Tibial nerve (tissue), 4 donors: ENCODE measurements at regions not wholly inside any gene's neighbourhood (a gene's known extent, or its start where the extent isn't known, plus 50 kb on each side); places are given as distances from the start of the nearest gene placed in this dataset.

Experiments
- DNase-seq, 2 donors: peaks; one replicate each; pipeline ENCODE4 v3.0.0-alpha.2; 2019; ENCODE audit warnings: low spot score in 2 of 2
- H3K27ac ChIP-seq, 4 donors: fragments of 200-600 bp; sonication (generic) in 3 of 4; one replicate each; pipeline ENCODE4 v1.5.1; 2017 to 2019; ENCODE audit warnings: mild to moderate bottlenecking in 1 of 4
- H3K27me3 ChIP-seq, 2 donors: fragments of 200-600 bp; sonication (generic) in 1 of 2; one replicate each; pipeline versions ENCODE4 v1.5.1 to v1.6.0; 2017 to 2019
- H3K36me3 ChIP-seq, 3 donors: fragments of 200-600 bp; sonication (generic); one replicate each; pipeline ENCODE4 v1.5.1; 2018 to 2019
- H3K4me1 ChIP-seq, 4 donors: fragments of 200-600 bp; sonication (generic) in 3 of 4; one replicate each; pipeline ENCODE4 v1.5.1; 2017 to 2019
- H3K4me3 ChIP-seq, 4 donors: fragments of 200-600 bp; sonication (generic) in 3 of 4; one replicate each; pipeline ENCODE4 v1.5.1; 2017 to 2019; ENCODE audit warnings: mild to moderate bottlenecking in 1 of 4, moderate library complexity in 1 of 4
- H3K9me3 ChIP-seq, 4 donors: fragments of 200-600 bp; sonication (generic) in 3 of 4; one replicate each; pipeline ENCODE4 v1.5.1; 2017 to 2019
- CTCF ChIP-seq, 5 experiments: fragments of 200-600 bp in 3 of 5; fragments of 450-650 bp in 2 of 5; sonication (generic) in 3 of 5; IDR thresholded peaks; one replicate each; pipeline ENCODE4 v1.5.1; 2016 to 2019; ENCODE audit warnings: antibody characterized with exemption in 5 of 5, mild to moderate bottlenecking in 3 of 5, moderate library complexity in 2 of 5
- EP300 ChIP-seq, 2 donors: sonication (generic); formaldehyde crosslinking; IDR thresholded peaks; one replicate each; pipeline ENCODE4 v1.6.1; 2017; ENCODE audit warnings: antibody characterized with exemption in 2 of 2, mild to moderate bottlenecking in 1 of 2
- POLR2A ChIP-seq, 2 donors: fragments of 450-650 bp; IDR thresholded peaks; one replicate each; pipeline ENCODE4 v1.6.1; 2017; ENCODE audit warnings: antibody characterized with exemption in 2 of 2, mild to moderate bottlenecking in 2 of 2, moderate library complexity in 2 of 2
- WGBS, 2 donors: methylation state at CpG; one replicate each; pipeline ENCODE4 v1.1.5; 2018; 5-methylcytosine and 5-hydroxymethylcytosine counted together

DNA sequence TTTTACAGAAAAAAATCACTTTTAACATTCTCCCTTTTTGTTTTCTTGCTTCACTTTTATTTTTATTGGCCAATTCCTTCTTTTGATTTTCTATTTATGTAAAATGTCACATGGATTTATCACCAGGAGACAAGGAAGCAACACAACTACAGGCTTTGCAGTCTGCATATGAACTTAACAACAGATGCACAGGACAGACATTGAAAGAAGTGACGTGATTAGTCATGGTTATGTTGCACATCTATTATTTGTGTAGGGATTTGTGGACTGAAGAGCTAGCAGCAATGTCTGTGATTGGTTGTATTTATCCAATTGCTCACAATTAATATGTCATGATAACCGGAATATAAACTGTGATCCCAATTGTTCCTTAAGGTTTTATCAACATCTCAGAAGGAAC lies 147.8 kb upstream of the KLF3 start:
- no peak for DNase-seq
- Histone ChIP-seq H3K4me1 (no peaks in the 10 kb centered on the region), H3K4me3 (no peak overlapping the region), H3K27ac (no peak overlapping the region), H3K27me3 (no peaks in the 10 kb centered on the region), H3K9me3 (no peaks in the 10 kb centered on the region), H3K36me3 (no peaks in the 10 kb centered on the region)
- 36 to 46% methylated on average over 2 of the region's 2 CpGs for whole genome bisulfite sequencing, 2 donors
- TF ChIP-seq EP300 (IDR thresholded peaks at IDR 0.05) (no peak), CTCF (IDR thresholded peaks at IDR 0.05) (no peak), POLR2A (IDR thresholded peaks at IDR 0.05) (no peak)

GRCh38 chr4:38519666-38520065 lies 144.3 kb upstream of the KLF3 start:
- no peak for TF ChIP-seq EP300 (IDR thresholded peaks at IDR 0.05)
- TF ChIP-seq CTCF (IDR thresholded peaks at IDR 0.05), result no peak
- TF ChIP-seq POLR2A (IDR thresholded peaks at IDR 0.05), result no peak
- H3K36me3 ChIP-seq, result no peaks in the 10 kb centered on the region
- 38 to 49% methylated on average over 1 of the region's 1 CpG for WGBS, 2 donors
- DNase-seq, result no peak
- H3K4me1 ChIP-seq, result no peaks in the 10 kb centered on the region
- no peak overlapping the region for H3K4me3 ChIP-seq
- H3K9me3 ChIP-seq, result no peaks in the 10 kb centered on the region
- H3K27ac ChIP-seq, result no peak overlapping the region
- H3K27me3 ChIP-seq, result no peaks in the 10 kb centered on the region

DNA sequence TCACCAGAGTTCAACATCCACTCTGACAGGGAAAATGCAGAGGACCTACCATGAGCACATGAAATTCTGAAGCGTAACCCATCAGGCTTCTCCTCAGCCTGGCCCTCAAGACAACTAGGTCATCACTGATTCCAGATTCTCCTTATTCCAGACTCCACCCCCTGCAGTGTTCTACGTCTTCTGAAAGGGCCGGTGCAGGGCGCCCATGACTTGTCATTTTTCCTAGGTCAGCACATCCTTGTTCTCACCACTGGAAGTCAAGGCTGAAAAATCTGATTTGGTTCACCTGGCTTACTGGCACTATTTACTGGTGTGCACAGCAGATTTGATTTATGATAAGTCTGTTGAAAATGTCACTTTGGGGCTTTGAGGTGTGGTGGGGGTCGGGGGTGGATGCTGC lies 140.9 kb upstream of the KLF3 start:
- H3K9me3 ChIP-seq, result no peaks in the 10 kb centered on the region
- no peak for TF ChIP-seq POLR2A (IDR thresholded peaks at IDR 0.05)
- no peaks in the 10 kb centered on the region for H3K4me1 ChIP-seq
- no peak for DNase-seq
- H3K27me3 ChIP-seq, result no peaks in the 10 kb centered on the region
- no peak overlapping the region for H3K4me3 ChIP-seq
- no peaks in the 10 kb centered on the region for H3K36me3 ChIP-seq
- 71 to 76% methylated on average over 5 of the region's 5 CpGs for WGBS, 2 donors
- no peak overlapping the region for H3K27ac ChIP-seq

- DNase-seq, result no peak
- H3K4me1 ChIP-seq, result no peaks in the 10 kb centered on the region
- no peaks in the 10 kb centered on the region for H3K27me3 ChIP-seq
- H3K27ac ChIP-seq, result peak overlapping the region in 1 of 4 donors; percentile 55
- H3K36me3 ChIP-seq, result no peaks in the 10 kb centered on the region
- peak overlapping the region in 2 of 4 donors; percentile 5 to 21 for H3K4me3 ChIP-seq
- 82 to 84% methylated on average over 16 of the region's 16 CpGs for WGBS, 2 donors
- no peaks in the 10 kb centered on the region for H3K9me3 ChIP-seq
- no peak for TF ChIP-seq POLR2A (IDR thresholded peaks at IDR 0.05)
- no peak for TF ChIP-seq EP300 (IDR thresholded peaks at IDR 0.05)
- no peak for TF ChIP-seq CTCF (IDR thresholded peaks at IDR 0.05)
These were observed 140.2 kb upstream of the KLF3 start for GRCh38 chr4:38523524-38524448.

DNA sequence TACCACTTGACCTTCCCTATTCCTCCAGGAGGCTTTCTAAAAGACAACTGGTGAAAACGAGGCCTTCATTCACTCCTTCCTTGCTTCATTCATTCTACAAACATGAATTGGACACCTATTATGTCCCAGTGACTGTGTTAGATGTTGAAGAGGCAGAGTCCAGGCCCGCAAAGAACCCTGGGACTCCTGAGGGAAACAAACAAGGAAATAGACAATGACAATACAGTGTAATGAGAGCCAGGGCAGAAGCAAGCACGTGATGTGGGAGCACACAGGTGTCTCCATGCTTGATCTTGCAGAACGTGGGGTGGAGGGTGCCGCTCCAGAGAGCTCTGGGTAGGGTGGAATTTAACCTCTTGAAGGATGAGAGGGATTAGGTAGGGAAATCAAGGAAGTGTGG lies 137.6 kb upstream of the KLF3 start:
- Histone ChIP-seq H3K27me3 (no peaks in the 10 kb centered on the region), H3K4me3 (no peak overlapping the region), H3K4me1 (peaks cover 0 to 5% (median 2%) of the 10 kb centered on the region in 4 donors), H3K9me3 (no peaks in the 10 kb centered on the region), H3K27ac (no peak overlapping the region), H3K36me3 (no peaks in the 10 kb centered on the region)
- no peak for DNase-seq
- 75 to 79% methylated on average over 5 of the region's 5 CpGs for WGBS, 2 donors
- TF ChIP-seq CTCF (IDR thresholded peaks at IDR 0.05) (no peak), EP300 (IDR thresholded peaks at IDR 0.05) (no peak), POLR2A (IDR thresholded peaks at IDR 0.05) (no peak)
